IgD-negative memory B cell (primary cell): ENCODE measurements at regions not wholly inside any gene's neighbourhood (a gene's known extent, or its start where the extent isn't known, plus 50 kb on each side); places are given as distances from the start of the nearest gene placed in this dataset.
A peak's percentile ranks its signal among the peaks of the same experiment; 100 is the strongest.
"Not testable (repeated sequence)": the region's sequence is repeated elsewhere in the genome, so short reads cannot be mapped to it uniquely, and the experiment has no call there.

Experiments used
- H3K27ac Mint-ChIP-seq, 3 donors: one replicate each; pipeline ENCODE4 v1.8.0; 2020 to 2022; ENCODE audit warnings: mild to moderate bottlenecking in 3 of 3, mixed read lengths in 3 of 3, moderate library complexity in 1 of 3
- H3K27me3 Mint-ChIP-seq: one replicate; pipeline ENCODE4 v1.8.0; 2021; ENCODE audit warnings: mixed read lengths
- H3K36me3 Mint-ChIP-seq: one replicate; pipeline ENCODE4 v1.8.0; 2020; ENCODE audit warnings: mild to moderate bottlenecking, mixed read lengths
- H3K4me1 Mint-ChIP-seq, 3 donors: one replicate each; pipeline ENCODE4 v1.8.0; 2020 to 2022; ENCODE audit warnings: mixed read lengths in 3 of 3, mild to moderate bottlenecking in 1 of 3
- H3K4me3 Mint-ChIP-seq, 4 donors: one replicate each; pipeline ENCODE4 v1.8.0; 2020 to 2022; ENCODE audit warnings: mild to moderate bottlenecking in 4 of 4, mixed read lengths in 4 of 4, moderate library complexity in 3 of 4
- H3K9me3 Mint-ChIP-seq, 3 donors: one replicate each; pipeline ENCODE4 v1.8.0; 2020 to 2021; ENCODE audit warnings: mixed read lengths in 3 of 3, mild to moderate bottlenecking in 1 of 3

- not testable (repeated sequence) for H3K4me3 Mint-ChIP-seq, H3K27me3 Mint-ChIP-seq, H3K4me1 Mint-ChIP-seq, H3K36me3 Mint-ChIP-seq, H3K9me3 Mint-ChIP-seq, H3K27ac Mint-ChIP-seq
These were observed 94.6 kb downstream of the FOXD4L6 start for GRCh38 chr9:41033877-41034276.

GRCh38 chr9:41033360-41033759 is 95.1 kb downstream of the FOXD4L6 start:
- not testable (repeated sequence) for H3K27me3 Mint-ChIP-seq, H3K4me1 Mint-ChIP-seq, H3K9me3 Mint-ChIP-seq, H3K4me3 Mint-ChIP-seq, H3K36me3 Mint-ChIP-seq, H3K27ac Mint-ChIP-seq

GRCh38 chr9:41026912-41027676 is 101.4 kb downstream of the FOXD4L6 start:
- not testable (repeated sequence) for H3K4me1 Mint-ChIP-seq, H3K4me3 Mint-ChIP-seq, H3K27ac Mint-ChIP-seq, H3K36me3 Mint-ChIP-seq, H3K27me3 Mint-ChIP-seq, H3K9me3 Mint-ChIP-seq

GRCh38 chr9:41022365-41022764 is 106.1 kb downstream of the FOXD4L6 start:
- not testable (repeated sequence) for H3K4me1 Mint-ChIP-seq, H3K9me3 Mint-ChIP-seq, H3K27me3 Mint-ChIP-seq, H3K4me3 Mint-ChIP-seq, H3K27ac Mint-ChIP-seq
- H3K36me3 Mint-ChIP-seq = peaks cover 19% of the 10 kb centered on the region

- not testable (repeated sequence) for H3K4me3 Mint-ChIP-seq, H3K9me3 Mint-ChIP-seq, H3K4me1 Mint-ChIP-seq, H3K27me3 Mint-ChIP-seq, H3K27ac Mint-ChIP-seq
- H3K36me3 Mint-ChIP-seq = peaks cover 21% of the 10 kb centered on the region
These were observed 108.5 kb downstream of the FOXD4L6 start for GRCh38 chr9:41019858-41020562.

- H3K27ac Mint-ChIP-seq, H3K27me3 Mint-ChIP-seq, H3K4me1 Mint-ChIP-seq, H3K9me3 Mint-ChIP-seq, H3K4me3 Mint-ChIP-seq: not testable (repeated sequence)
- peaks cover 19% of the 10 kb centered on the region for H3K36me3 Mint-ChIP-seq
These were observed 109.5 kb downstream of the FOXD4L6 start for GRCh38 chr9:41018948-41019347.

GRCh38 chr9:41016699-41017098 is 111.8 kb downstream of the FOXD4L6 start:
- not testable (repeated sequence) for H3K4me3 Mint-ChIP-seq, H3K9me3 Mint-ChIP-seq, H3K27me3 Mint-ChIP-seq, H3K27ac Mint-ChIP-seq, H3K4me1 Mint-ChIP-seq
- H3K36me3 Mint-ChIP-seq = peaks cover 21% of the 10 kb centered on the region

- peaks cover 18 to 26% (median 20%) of the 10 kb centered on the region in 3 donors for H3K4me1 Mint-ChIP-seq
- H3K36me3 Mint-ChIP-seq, H3K27ac Mint-ChIP-seq, H3K9me3 Mint-ChIP-seq, H3K27me3 Mint-ChIP-seq: not testable (repeated sequence)
- peak overlapping the region in 1 of 4 donors; percentile 5 for H3K4me3 Mint-ChIP-seq
These were observed 128.4 kb downstream of the FOXD4L6 start for GRCh38 chr9:40999952-41000700.

- not testable (repeated sequence) for H3K27ac Mint-ChIP-seq
These were observed 133.0 kb downstream of the FOXD4L6 start for GRCh38 chr9:40995490-40995889.

GRCh38 chr9:40993842-40994241 is 134.6 kb downstream of the FOXD4L6 start:
- peaks cover 12% of the 10 kb centered on the region for H3K36me3 Mint-ChIP-seq
- H3K27me3 Mint-ChIP-seq, H3K27ac Mint-ChIP-seq, H3K9me3 Mint-ChIP-seq: not testable (repeated sequence)
- peak overlapping the region in 1 of 4 donors; percentile 67 for H3K4me3 Mint-ChIP-seq
- H3K4me1 Mint-ChIP-seq = peaks cover 25 to 34% (median 31%) of the 10 kb centered on the region in 3 donors

More at GRCh38 chr9:40995490-40995889, 133.0 kb downstream of the FOXD4L6 start:
- not testable (repeated sequence) for H3K27me3 Mint-ChIP-seq, H3K36me3 Mint-ChIP-seq, H3K9me3 Mint-ChIP-seq
- peaks cover 25 to 36% (median 29%) of the 10 kb centered on the region in 3 donors for H3K4me1 Mint-ChIP-seq
- H3K4me3 Mint-ChIP-seq = peak overlapping the region in 1 of 4 donors; percentile 13

GRCh38 chr9:40993375-40993774 is 135.1 kb downstream of the FOXD4L6 start:
- not testable (repeated sequence) for H3K27ac Mint-ChIP-seq, H3K27me3 Mint-ChIP-seq, H3K9me3 Mint-ChIP-seq
- H3K36me3 Mint-ChIP-seq = peaks cover 14% of the 10 kb centered on the region
- peak overlapping the region in 1 of 4 donors; percentile 67 for H3K4me3 Mint-ChIP-seq
- peaks cover 25 to 32% (median 31%) of the 10 kb centered on the region in 3 donors for H3K4me1 Mint-ChIP-seq

- H3K4me3 Mint-ChIP-seq, H3K27me3 Mint-ChIP-seq, H3K27ac Mint-ChIP-seq, H3K9me3 Mint-ChIP-seq: not testable (repeated sequence)
- Mint-ChIP-seq H3K36me3 (peaks cover 15% of the 10 kb centered on the region), H3K4me1 (peaks cover 22 to 32% (median 30%) of the 10 kb centered on the region in 3 donors)
These were observed 136.0 kb downstream of the FOXD4L6 start for GRCh38 chr9:40992472-40992821.

- H3K27me3 Mint-ChIP-seq, H3K4me3 Mint-ChIP-seq, H3K27ac Mint-ChIP-seq, H3K9me3 Mint-ChIP-seq: not testable (repeated sequence)
- Mint-ChIP-seq H3K4me1 (peaks cover 17 to 29% (median 26%) of the 10 kb centered on the region in 3 donors), H3K36me3 (peaks cover 12% of the 10 kb centered on the region)
These were observed 136.6 kb downstream of the FOXD4L6 start for GRCh38 chr9:40991741-40992471.

GRCh38 chr9:40991100-40991740 is 137.3 kb downstream of the FOXD4L6 start:
- H3K4me3 Mint-ChIP-seq, H3K27me3 Mint-ChIP-seq, H3K9me3 Mint-ChIP-seq, H3K27ac Mint-ChIP-seq: not testable (repeated sequence)
- peaks cover 13 to 24% (median 22%) of the 10 kb centered on the region in 3 donors for H3K4me1 Mint-ChIP-seq
- peaks cover 14% of the 10 kb centered on the region for H3K36me3 Mint-ChIP-seq

GRCh38 chr9:40986332-40986731 is 142.1 kb downstream of the FOXD4L6 start:
- H3K4me1 Mint-ChIP-seq, H3K27ac Mint-ChIP-seq, H3K27me3 Mint-ChIP-seq, H3K9me3 Mint-ChIP-seq, H3K4me3 Mint-ChIP-seq: not testable (repeated sequence)
- H3K36me3 Mint-ChIP-seq = peaks cover 10% of the 10 kb centered on the region
